CD14-positive monocyte (primary cell): ENCODE measurements at regions not wholly inside any gene's neighbourhood (a gene's known extent, or its start where the extent isn't known, plus 50 kb on each side); places are given as distances from the start of the nearest gene placed in this dataset.

ENCODE experiments used
- DNase-seq, 3 donors: peaks; one replicate each; pipeline ENCODE4 v3.0.0-alpha.2; 2011 to 2022
- H2AFZ ChIP-seq: 2 replicates; pipeline ENCODE4 v1.6.0; 2012; ENCODE audit warnings: mild to moderate bottlenecking, low read depth, low read length, inconsistent platforms; ENCODE audit not compliant: insufficient read depth, poor library complexity, severe bottlenecking
- H3K27ac ChIP-seq, 2 donors: 1 replicate in 1 of 2; 2 replicates in 1 of 2; pipeline ENCODE4 v1.5.1; 2012 to 2013; ENCODE audit warnings: low read length in 2 of 2, control low read depth in 1 of 2, inconsistent platforms in 1 of 2, low read depth in 1 of 2, mild to moderate bottlenecking in 1 of 2
- H3K27me3 ChIP-seq, 2 donors: one replicate each; pipeline versions ENCODE4 v1.6.0 to v1.6.1; 2011 to 2013; ENCODE audit warnings: low read length in 2 of 2; ENCODE audit not compliant: control insufficient read depth in 2 of 2, insufficient read depth in 2 of 2
- H3K36me3 ChIP-seq, 2 donors: replicated peaks in 1 of 2; 1 replicate in 1 of 2; 2 replicates in 1 of 2; pipeline versions ENCODE4 v1.5.1 to v1.6.1; 2012 to 2013; ENCODE audit warnings: low read length in 2 of 2, control low read depth in 1 of 2, inconsistent platforms in 1 of 2, mild to moderate bottlenecking in 1 of 2; ENCODE audit not compliant: insufficient read depth in 2 of 2, control insufficient read depth in 1 of 2
- H3K4me1 ChIP-seq, 2 donors: 1 replicate in 1 of 2; 2 replicates in 1 of 2; pipeline versions ENCODE4 v1.5.1 to v1.6.1; 2012 to 2013; ENCODE audit warnings: low read length in 2 of 2, control low read depth in 1 of 2, inconsistent platforms in 1 of 2, mild to moderate bottlenecking in 1 of 2, moderate library complexity in 1 of 2; ENCODE audit not compliant: insufficient read depth in 2 of 2, control insufficient read depth in 1 of 2
- H3K4me2 ChIP-seq: replicated peaks from 2 replicates; pipeline ENCODE3; 2012; ENCODE audit warnings: low read length, moderate library complexity, mild to moderate bottlenecking; ENCODE audit not compliant: poor library complexity, severe bottlenecking; ENCODE audit errors: extremely low read depth
- H3K4me3 ChIP-seq, 3 experiments: fragments of 200-600 bp in 1 of 3; sonication (generic) in 1 of 3; replicated peaks in 1 of 3; 1 replicate in 2 of 3; 2 replicates in 1 of 3; pipeline ENCODE4 v1.5.1; 2011 to 2013; ENCODE audit warnings: low read length in 3 of 3, mild to moderate bottlenecking in 3 of 3, control low read depth in 2 of 3, low read depth in 2 of 3, inconsistent platforms in 1 of 3, moderate library complexity in 1 of 3
- H3K79me2 ChIP-seq: 2 replicates; pipeline ENCODE4 v1.6.0; 2012; ENCODE audit warnings: mild to moderate bottlenecking, control low read depth, inconsistent platforms, low read length, moderate library complexity; ENCODE audit not compliant: insufficient read depth
- H3K9ac ChIP-seq: 2 replicates; pipeline ENCODE4 v1.6.0; 2017; ENCODE audit warnings: low read length, mild to moderate bottlenecking; ENCODE audit not compliant: insufficient read depth, poor library complexity, severe bottlenecking
- H3K9me3 ChIP-seq, 2 donors: replicated peaks in 1 of 2; 1 replicate in 1 of 2; 2 replicates in 1 of 2; pipeline versions ENCODE4 v1.5.1 to v1.6.1; 2012 to 2013; ENCODE audit warnings: low read length in 2 of 2, control low read depth in 1 of 2; ENCODE audit not compliant: control insufficient read depth in 1 of 2, insufficient read depth in 1 of 2
- H4K20me1 ChIP-seq: 2 replicates; pipeline ENCODE4 v1.6.0; 2012; ENCODE audit warnings: mild to moderate bottlenecking, low read length, control low read depth, moderate library complexity; ENCODE audit not compliant: insufficient read depth
- H3K27ac Mint-ChIP-seq, 7 donors: one replicate each; pipeline ENCODE4 v1.8.0; 2020; ENCODE audit warnings: mild to moderate bottlenecking in 7 of 7, mixed read lengths in 7 of 7, moderate library complexity in 6 of 7, inconsistent platforms in 2 of 7
- H3K27me3 Mint-ChIP-seq, 3 donors: one replicate each; pipeline ENCODE4 v1.8.0; 2021 to 2022; ENCODE audit warnings: low read depth in 3 of 3, mild to moderate bottlenecking in 3 of 3, mixed read lengths in 3 of 3, moderate library complexity in 3 of 3, inconsistent platforms in 1 of 3
- H3K36me3 Mint-ChIP-seq, 2 donors: one replicate each; pipeline ENCODE4 v1.8.0; 2020; ENCODE audit warnings: mixed read lengths in 2 of 2, inconsistent platforms in 1 of 2, mild to moderate bottlenecking in 1 of 2
- H3K4me1 Mint-ChIP-seq: one replicate; pipeline ENCODE4 v1.8.0; 2020; ENCODE audit warnings: mild to moderate bottlenecking, mixed read lengths
- H3K4me3 Mint-ChIP-seq, 2 donors: one replicate each; pipeline ENCODE4 v1.8.0; 2020; ENCODE audit warnings: mild to moderate bottlenecking in 2 of 2, mixed read lengths in 2 of 2, moderate library complexity in 1 of 2
- H3K9me3 Mint-ChIP-seq, 7 donors: one replicate each; pipeline ENCODE4 v1.8.0; 2020 to 2022; ENCODE audit warnings: mixed read lengths in 7 of 7, mild to moderate bottlenecking in 6 of 7, moderate library complexity in 6 of 7, inconsistent platforms in 2 of 7
- WGBS: methylation state at CpG from one replicate; pipeline ENCODE4 v1.1.5; 2013; ENCODE audit warnings: missing lambda C conversion rate; ENCODE audit not compliant: insufficient coverage; 5-methylcytosine and 5-hydroxymethylcytosine counted together
- intact Hi-C, 2 donors: fragments of 100-400 bp; cut with micrococcal nuclease; formaldehyde crosslinking; loops; one replicate each; pipeline versions ENCODE4 v1.15.0 to v1.15.1; 2023
- TF ChIP-seq, protein P1 (sequence below): fragments of 200-600 bp; IDR thresholded peaks from one replicate; pipeline ENCODE4 v1.8.0; 2022; ENCODE audit warnings: antibody characterized with exemption, mild to moderate bottlenecking

DNA sequence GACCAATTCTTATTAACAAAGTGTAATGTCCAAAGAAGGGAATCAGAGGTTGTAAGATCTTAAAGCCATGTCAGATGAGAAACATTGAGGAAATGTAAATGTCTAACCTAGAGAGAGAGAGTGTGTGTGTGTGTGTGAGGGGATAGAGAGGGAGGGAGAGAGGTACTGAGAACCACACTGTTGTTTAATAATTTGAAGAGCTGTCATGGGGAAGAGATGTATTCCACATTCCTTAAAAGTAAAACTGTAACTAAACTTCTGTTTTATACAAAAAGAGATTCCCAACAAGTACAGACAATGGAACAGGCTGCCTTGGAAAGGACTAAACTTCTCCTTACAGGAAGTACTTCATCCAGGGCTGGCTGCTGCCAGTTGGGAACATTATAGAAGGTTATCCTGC, 68.9 kb upstream of the BOC start:
- H3K27me3 Mint-ChIP-seq, result peaks cover 0 to 1% (median 0%) of the 10 kb centered on the region in 3 donors
- intact Hi-C loops, result no loop called here
- no peak overlapping the region for H3K4me2 ChIP-seq
- H3K9me3 Mint-ChIP-seq, result peaks cover 0 to 6% (median 0%) of the 10 kb centered on the region in 7 donors
- TF ChIP-seq, protein P1, sequence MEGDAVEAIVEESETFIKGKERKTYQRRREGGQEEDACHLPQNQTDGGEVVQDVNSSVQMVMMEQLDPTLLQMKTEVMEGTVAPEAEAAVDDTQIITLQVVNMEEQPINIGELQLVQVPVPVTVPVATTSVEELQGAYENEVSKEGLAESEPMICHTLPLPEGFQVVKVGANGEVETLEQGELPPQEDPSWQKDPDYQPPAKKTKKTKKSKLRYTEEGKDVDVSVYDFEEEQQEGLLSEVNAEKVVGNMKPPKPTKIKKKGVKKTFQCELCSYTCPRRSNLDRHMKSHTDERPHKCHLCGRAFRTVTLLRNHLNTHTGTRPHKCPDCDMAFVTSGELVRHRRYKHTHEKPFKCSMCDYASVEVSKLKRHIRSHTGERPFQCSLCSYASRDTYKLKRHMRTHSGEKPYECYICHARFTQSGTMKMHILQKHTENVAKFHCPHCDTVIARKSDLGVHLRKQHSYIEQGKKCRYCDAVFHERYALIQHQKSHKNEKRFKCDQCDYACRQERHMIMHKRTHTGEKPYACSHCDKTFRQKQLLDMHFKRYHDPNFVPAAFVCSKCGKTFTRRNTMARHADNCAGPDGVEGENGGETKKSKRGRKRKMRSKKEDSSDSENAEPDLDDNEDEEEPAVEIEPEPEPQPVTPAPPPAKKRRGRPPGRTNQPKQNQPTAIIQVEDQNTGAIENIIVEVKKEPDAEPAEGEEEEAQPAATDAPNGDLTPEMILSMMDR, result no peak
- no peaks in the 10 kb centered on the region for H3K36me3 ChIP-seq
- no peak overlapping the region for H3K27ac Mint-ChIP-seq
- H2AFZ ChIP-seq, result no peak overlapping the region
- no peak for DNase-seq
- H3K79me2 ChIP-seq, result no peaks in the 10 kb centered on the region
- peaks cover 6 to 13% of the 10 kb centered on the region in 2 donors for H3K4me1 ChIP-seq
- H3K9ac ChIP-seq, result no peak overlapping the region
- H3K36me3 Mint-ChIP-seq, result no peaks in the 10 kb centered on the region
- no peaks in the 10 kb centered on the region for H4K20me1 ChIP-seq
- H3K27me3 ChIP-seq, result no peaks in the 10 kb centered on the region
- H3K27ac ChIP-seq, result no peak overlapping the region
- H3K4me3 ChIP-seq, result no peak overlapping the region
- peaks cover 18% of the 10 kb centered on the region for H3K4me1 Mint-ChIP-seq
- H3K4me3 Mint-ChIP-seq, result no peak overlapping the region
- no peaks in the 10 kb centered on the region for H3K9me3 ChIP-seq

DNA sequence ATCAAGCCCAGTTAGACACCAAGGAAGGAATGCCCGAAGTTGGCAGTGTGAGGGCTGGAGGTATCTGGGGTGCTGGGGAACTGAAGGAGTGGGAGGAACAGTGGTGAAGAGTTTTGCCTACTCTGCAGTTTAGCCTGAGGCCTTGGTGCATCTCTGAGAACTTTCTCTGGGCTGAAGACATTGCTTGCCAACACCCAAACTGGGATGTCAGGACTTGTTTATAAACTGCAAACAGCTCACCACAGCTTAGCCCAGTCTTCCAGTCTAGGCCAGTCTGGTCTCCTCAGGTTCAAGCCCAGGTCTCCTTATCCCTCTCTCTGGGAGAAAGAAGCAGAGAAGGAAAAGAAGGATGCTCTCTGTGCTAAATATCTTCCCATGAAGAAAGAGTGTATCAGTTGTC, 68.0 kb upstream of the BOC start:
- TF ChIP-seq, protein P1, result no peak
- H3K9me3 Mint-ChIP-seq, result peaks cover 0 to 1% (median 0%) of the 10 kb centered on the region in 7 donors
- peaks cover 0 to 2% (median 1%) of the 10 kb centered on the region in 3 donors for H3K27me3 Mint-ChIP-seq
- Histone ChIP-seq H2AFZ (no peak overlapping the region), H3K9me3 (no peaks in the 10 kb centered on the region), H3K9ac (no peak overlapping the region), H3K36me3 (no peaks in the 10 kb centered on the region), H3K79me2 (no peaks in the 10 kb centered on the region), H3K4me3 (no peak overlapping the region), H4K20me1 (no peaks in the 10 kb centered on the region), H3K27ac (no peak overlapping the region), H3K27me3 (no peaks in the 10 kb centered on the region), H3K4me2 (no peak overlapping the region), H3K4me1 (peaks cover 6 to 13% of the 10 kb centered on the region in 2 donors)
- no peaks in the 10 kb centered on the region for H3K36me3 Mint-ChIP-seq
- no peak overlapping the region for H3K4me3 Mint-ChIP-seq
- H3K27ac Mint-ChIP-seq, result no peak overlapping the region
- WGBS, result 100% methylated on average over 1 of the region's 1 CpG
- DNase-seq, result no peak
- H3K4me1 Mint-ChIP-seq, result peaks cover 18% of the 10 kb centered on the region
- intact Hi-C loops, result no loop called here
